ENCODE measurements at regions not wholly inside any gene's neighbourhood (a gene's known extent, or its start where the extent isn't known, plus 50 kb on each side); places are given as distances from the start of the nearest gene placed in this dataset.
"Not testable (repeated sequence)": the region's sequence is repeated elsewhere in the genome, so short reads cannot be mapped to it uniquely, and the experiment has no call there.

DNA sequence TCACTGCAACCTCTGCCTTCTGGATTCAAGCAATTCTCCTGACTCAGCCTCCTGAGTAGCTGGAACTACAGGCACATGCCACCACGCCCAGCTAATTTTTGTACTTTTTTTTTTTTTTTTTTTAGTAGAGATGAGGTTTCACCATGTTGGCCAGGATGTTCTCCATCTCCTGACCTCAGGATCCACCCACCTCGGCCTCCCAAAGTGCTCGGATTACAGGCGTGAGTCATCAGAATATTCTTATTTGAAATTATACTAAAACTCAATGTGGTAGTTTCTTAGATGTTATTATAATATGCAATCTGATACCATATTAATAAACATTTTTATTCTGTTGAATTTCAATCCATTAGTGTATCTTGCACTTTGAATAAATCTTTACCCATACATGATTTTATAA lies 322.2 kb downstream of the FLRT2 start:
- DNase-seq (ENCODE audit: low spot score) = not testable (repeated sequence)

DNA sequence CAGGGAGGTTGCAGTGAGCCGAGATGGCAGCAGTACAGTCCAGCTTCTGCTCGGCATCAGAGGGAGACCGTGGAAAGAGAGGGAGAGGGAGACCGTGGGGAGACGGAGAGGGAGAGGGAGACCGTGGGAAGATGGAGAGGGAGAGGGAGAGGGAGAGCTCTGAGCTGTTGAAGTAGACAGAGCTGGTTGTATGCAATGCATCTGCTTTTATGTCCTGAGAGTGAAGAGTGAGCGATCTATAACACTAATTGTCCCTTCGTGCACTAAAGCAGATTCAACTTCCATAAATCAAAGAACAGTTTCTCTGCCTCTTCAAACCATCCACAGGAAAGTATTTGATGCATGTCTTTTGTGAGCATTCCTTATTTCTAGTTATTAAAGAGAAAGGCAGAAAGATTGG lies 300.6 kb downstream of the FLRT2 start:
- DNase-seq (ENCODE audit: low spot score) = not testable (repeated sequence)

DNA sequence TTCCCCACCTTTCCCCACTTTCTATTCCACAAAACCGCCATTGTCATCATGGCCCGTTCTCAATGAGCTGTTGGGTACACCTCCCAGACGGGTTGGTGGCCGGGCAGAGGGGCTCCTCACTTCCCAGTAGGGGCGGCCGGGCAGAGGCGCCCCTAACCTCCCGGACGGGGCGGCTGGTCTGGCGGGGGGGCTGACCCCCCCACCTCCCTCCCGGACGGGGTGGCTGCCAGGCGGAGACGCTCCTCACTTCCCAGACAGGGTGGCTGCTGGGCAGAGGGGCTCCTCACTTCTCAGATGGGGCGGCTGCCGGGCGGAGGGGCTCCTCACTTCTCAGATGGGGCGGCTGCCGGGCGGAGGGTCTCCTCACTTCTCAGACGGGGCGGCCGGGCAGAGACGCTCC lies 299.7 kb downstream of the FLRT2 start:
- DNase-seq (ENCODE audit: low spot score) = not testable (repeated sequence)

DNA sequence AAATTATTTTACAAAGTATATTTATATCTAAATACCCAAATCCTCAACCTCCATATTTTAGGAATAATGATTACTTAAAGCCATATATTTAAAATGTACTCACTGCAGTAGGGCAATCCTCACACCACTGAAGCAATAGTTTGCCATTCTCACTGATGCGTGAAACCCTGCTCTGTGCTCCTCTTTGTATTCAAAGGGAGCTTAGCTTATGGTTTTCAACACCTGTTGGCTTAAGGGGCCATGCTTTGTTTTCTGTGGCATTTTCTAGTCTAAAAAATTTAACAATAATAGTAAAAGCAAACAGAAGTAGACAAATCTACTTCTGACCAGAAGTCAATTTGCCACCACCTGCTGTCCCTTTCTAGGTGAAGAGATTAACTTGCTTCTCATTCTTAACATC lies 294.6 kb downstream of the FLRT2 start:
- no peak for DNase-seq (ENCODE audit: low spot score)

DNA sequence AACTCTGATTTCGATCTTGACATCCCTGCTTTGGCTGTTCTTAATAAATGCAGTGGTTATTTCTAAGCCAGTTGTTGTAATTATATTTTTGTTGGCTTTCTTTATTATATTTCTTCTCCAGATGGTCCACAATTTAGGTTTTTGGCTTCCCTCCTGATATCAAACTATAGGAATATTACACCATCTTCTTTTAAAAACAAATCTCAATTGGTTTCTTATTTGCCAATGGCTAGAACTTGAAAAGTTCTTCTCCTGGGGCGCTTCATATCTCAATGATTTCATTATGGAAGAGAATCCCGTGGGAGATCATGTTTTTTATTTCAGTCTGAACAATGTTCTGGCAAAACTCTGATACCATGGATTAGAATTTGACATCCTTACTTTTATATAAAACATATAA lies 292.3 kb downstream of the FLRT2 start:
- DNase-seq (ENCODE audit: low spot score) = no peak

DNA sequence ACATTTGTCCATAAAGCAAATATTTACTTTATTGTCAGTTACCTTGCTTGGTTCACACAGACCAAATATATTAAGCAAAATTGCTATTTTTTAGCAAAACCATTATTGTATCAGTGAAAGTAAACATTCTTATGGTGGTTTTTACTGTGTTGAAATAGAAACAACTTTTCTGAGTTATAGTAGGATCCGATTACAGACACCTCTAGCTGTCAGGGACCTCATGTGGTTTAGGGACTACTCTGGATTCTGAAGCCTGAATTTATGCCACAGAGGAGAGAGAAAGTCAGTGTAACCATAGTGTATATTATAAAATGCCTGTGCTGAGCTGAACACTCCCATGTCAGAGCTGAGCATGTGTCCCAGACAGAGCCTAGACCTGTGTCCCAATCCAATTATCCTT lies 287.5 kb downstream of the FLRT2 start:
- DNase-seq (ENCODE audit: low spot score) = no peak

DNA sequence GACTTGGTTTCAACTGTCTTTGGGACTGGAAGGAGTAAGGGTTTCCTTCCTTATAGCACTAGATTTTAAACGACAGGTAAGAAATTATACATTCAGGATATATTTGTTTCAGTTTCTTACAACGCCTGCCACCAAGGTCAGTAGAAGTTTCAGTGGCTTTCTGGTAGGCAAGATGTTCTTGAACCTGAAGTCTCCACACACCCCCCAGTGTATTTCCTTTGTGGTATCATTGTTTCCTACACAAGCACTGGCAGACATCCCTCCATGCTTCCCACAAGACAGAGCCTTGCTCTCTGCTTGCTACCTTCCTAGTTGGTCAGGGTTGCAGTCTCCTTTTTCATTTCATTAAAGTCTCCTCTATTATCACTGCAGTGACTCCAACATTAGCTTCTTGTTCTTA lies 283.1 kb downstream of the FLRT2 start:
- no peak for DNase-seq (ENCODE audit: low spot score)

DNA sequence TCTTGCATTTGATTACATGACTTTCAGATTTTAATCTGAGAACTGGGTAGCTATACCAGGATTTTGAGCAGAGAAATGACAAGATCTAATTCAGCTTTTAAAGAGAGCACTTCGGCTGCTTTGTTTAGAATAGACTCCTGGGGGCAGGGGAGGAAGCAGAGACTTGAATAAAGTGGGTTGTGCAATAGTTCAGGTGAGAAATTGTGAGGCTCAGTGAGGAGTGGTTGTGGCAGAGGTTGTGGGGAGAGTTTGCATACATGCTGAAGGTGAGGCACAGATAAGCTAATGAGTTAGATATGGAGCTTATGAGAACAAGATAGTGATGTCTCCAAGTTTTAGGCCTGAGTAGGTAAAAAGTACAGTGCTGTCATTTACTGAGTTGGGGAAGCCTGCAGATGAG lies 281.4 kb downstream of the FLRT2 start:
- DNase-seq (ENCODE audit: low spot score) = no peak

DNA sequence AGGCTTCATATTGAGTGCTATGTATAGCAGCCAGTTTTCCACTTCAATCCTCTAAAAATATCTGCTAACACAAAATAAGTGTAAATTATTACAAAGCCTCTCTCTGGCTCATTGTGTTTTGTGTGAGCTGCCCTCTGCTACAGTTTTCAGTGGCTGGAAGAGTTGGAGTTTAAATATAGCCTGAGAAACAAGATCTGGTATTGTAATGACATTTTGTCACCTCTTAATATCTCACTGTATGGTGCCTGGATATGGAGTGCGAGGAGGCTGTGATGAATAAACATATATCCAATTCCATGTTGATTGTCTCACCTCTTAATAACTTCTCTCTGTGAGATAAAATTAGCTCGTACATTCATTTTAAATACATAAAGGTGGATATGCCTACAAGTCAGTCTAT lies 269.7 kb downstream of the FLRT2 start:
- DNase-seq (ENCODE audit: low spot score) = no peak

DNA sequence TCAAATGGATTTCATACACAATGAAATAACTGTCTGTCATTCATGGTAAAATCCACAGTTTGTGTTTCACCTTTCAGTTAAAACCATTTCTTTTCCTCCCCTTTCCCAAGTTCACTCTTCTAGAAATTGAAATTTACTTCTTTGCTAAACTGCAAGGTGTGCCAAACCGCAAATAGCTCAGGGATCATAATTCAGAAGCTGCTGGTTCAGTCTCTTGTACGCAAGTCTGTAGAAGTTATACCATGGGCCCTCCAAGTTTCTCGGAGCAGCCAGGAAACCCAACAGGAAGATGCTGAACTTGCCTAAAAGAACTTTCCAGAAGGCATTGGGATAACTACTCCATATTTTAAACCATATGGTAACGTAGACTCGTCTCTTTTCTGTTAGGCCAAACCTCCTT lies 268.9 kb downstream of the FLRT2 start:
- no peak for DNase-seq (ENCODE audit: low spot score)

DNA sequence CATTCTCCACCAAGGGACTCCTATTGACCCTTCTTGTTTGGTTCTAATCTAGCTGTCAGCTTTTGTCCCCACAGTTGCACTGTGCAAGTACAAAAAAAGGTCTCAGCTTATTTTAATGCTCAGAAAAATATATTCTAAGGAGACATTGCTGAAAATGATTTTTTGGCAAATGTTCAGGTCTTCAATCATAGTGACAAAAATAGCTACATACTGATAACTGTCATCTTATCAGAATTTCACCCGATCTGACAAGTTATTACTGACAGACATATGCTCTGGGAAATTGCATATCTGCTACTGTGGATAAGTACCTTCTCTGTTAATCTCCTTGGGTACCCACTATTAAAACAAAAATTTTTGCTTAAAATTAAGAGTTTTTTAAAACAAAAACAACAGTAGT lies 263.6 kb downstream of the FLRT2 start:
- DNase-seq (ENCODE audit: low spot score) = no peak

DNA sequence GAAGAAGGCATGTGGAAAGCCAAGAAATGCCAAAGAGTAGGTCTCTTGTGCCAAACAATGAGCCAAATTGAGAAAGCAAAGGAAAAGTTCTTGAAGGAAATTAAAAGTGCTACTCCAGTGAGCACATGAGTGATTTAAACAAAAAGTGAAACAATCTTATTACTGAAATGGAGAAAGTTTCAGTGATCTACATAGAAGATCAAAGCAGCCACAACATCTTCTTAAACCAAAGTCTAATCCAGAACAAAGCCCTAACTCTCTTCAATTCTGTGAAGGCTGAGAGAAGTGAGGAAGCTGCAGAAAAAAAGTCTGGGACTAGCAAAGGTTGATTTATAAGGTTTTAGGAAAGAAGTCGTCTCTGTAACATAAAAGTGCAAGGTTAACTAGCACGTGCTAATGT lies 259.6 kb downstream of the FLRT2 start:
- DNase-seq (ENCODE audit: low spot score) = no peak

DNA sequence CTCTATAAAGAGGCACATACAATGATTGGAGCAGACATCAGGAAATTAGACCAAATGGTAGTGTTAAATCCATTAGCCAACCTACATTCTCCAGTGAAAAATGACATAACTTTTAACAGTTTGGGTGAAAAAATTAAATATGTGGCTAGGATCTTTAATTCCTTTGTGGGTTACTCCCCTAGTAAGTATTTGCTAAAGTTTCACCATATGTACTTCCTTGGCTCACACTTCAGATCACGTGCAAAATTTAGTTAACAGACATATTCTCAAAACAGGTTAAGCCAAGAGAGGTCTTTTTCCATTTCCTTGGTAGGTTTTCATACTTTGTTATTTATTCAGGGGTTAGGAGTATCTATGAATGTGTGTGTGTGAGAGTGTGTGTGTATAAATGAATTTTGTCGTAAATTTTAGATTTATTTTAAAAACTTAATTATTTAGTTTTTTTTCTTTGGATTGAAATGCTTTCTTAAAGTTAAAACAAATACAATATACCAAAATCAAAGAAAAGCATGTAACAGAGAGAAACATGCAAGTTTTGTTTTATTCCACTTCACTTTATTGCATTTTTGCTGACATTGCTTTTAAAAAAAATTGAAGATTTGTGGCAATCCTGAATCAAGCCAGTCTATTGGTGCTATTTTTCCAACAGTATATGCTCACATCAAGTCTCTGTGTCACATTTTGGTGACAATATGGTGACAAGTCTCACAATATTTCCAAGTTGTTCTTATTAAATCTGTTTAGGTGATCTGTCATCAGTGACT lies 258.7 kb downstream of the FLRT2 start:
- no peak for DNase-seq (ENCODE audit: low spot score)

DNA sequence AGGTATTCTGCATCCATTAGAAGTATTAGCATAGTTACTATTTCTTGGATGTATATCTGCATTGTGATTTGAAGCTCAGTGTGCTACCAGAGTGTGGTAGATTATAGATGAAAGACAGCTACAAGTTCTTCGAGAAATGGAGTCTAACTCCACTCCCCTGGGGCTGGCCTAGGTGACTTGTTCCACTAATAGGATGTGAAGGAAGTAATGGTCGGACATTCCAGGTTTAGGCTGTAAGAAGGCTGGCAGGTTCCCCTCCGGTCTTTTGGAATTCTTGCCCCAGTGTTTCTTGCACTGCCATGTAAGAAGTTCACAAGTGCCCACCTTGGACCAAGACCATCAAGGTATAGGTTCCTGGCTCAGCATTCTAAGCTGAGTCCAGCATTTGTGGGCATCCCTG lies 236.4 kb downstream of the FLRT2 start:
- DNase-seq (ENCODE audit: low spot score) = no peak

DNA sequence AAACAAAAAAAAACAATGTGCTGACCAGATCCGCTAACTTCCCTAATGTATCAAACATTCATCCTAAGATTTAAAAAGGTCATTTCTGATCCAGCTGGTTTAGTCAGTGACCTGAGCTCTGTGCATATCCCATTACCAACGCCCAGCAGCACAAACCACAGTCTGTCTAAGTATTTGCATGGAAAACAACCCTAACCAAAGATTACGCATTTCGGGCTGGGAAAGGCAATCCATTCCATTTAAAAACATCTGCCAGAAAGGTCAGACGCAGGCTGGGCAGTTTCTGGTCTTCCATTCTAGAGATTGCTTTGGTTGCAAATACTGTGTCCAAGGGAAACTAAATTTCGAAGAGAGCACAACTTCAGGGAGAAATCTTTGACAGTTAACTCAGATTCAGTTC lies 234.9 kb downstream of the FLRT2 start:
- DNase-seq (ENCODE audit: low spot score) = no peak

DNA sequence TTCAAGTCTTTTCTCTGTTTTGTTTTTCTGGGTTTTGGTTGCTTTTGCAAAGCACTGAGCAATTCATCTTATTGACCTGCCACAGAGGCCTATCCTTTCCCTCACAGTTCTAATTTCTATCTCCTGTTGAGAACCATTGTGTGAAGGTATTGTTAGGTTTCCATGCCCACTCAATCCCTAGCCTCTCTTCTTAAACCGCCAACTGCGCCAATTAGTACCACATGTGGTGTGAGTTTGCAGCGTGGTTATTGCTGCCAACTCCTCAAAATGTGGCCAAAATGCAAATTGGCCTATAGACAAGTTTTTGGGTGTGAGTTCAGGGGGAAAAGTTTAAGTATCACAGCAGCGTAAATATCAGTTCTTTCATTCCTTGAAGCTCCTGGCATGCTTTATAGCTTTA lies 232.6 kb downstream of the FLRT2 start:
- DNase-seq (ENCODE audit: low spot score) = no peak

DNA sequence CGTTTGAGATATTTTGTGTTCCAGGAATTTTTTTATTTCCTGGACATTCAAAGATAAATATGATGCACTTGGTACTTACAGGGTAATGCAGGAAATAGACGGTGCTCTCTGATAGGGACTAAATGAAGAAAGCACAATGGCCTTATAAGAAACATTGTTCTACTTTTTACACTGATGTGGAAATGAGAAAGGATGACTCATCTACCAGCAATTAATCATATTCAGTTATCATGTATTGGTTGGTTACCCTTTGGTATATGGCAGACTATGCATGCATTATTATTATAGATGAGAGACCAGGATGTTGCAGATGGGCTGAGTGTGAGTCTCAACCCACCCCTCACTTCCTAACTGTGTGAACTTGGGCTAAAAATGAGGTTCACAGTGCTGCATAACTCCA lies 222.2 kb downstream of the FLRT2 start:
- no peak for DNase-seq (ENCODE audit: low spot score)

DNA sequence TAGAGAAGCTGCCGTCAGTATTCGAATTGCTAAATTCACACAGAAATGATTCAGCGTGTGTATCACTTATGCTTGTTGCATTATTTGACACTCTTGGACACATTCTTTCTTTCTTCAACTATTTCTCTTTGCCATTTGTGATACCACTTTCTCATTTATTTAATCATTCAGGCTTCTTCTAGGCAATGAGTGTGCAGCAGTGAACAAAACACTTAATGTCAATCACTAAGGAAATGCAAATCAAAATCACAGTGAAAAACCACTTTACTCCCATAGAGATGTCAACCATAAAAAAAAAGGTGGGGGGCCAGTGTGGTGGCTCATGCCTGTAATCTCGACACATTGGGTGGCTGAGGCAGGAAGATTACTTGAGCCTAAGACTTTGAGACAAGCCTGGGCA lies 214.6 kb downstream of the FLRT2 start:
- DNase-seq (ENCODE audit: low spot score) = no peak

DNA sequence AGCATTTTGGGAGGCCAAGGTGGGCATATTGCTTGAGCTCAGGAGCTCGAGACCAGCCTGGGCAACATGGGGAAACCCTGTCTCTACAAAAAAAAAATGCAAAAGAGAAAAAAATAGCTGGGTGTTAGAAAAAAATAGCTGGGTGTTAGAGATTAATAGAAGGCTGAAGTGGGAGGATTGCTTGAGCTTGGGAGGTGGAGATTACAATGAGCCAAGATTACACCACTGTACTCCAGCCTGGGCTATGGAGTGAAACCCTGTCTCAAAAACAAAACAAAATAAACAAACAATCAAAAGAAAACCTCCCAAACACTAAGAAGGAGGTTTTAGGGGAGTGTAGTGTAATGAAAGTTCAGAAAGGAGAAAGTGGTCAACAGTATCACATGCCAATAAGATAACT lies 202.1 kb downstream of the FLRT2 start:
- no peak for DNase-seq (ENCODE audit: low spot score)

DNA sequence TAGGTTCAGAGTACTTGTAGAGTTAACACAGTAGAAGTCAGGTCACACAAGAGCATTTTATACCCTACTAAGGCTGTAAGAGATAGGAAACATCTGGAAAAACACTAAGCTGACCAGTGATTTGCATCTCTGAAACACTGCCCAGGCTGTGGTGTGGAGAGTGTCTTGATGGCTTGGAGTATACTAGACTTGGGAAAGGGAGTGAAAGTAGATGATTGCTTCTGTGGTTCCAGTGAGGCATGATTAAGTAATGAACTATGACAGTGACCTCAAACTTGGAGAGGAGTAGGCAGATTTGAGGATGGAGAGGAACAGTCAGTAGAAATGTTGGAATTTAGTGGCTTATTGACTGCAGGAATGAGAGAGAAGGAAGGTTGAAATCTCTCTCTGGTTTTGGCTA lies 201.2 kb downstream of the FLRT2 start:
- no peak for DNase-seq (ENCODE audit: low spot score)

DNA sequence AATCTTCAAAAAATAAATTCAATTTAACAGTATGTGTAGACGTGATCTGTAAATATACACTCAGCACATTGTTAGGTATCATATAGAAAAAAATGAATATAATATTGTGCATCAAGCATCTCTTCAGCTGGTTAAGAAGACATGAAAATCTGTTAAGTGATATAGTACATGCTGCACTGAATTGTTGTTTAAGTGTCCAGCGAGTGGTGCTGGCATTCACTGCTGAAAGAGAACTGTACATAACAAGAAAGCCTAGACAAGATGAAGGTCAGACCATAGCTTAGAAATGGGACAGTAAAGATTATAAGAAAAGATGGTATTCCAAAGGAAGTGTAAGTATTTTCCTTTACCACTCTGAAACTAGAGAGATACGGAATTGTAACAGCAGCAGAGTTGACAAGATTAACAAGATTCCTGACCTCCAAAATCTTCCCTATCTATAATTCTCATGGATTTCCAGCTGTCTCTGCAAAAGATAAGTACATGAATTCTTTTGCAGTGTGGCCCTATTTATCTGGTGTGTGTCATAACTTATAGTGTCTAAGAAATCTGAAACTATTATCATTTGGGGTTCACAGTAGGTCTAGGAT lies 198.6 kb downstream of the FLRT2 start:
- no peak for DNase-seq (ENCODE audit: low spot score)

DNA sequence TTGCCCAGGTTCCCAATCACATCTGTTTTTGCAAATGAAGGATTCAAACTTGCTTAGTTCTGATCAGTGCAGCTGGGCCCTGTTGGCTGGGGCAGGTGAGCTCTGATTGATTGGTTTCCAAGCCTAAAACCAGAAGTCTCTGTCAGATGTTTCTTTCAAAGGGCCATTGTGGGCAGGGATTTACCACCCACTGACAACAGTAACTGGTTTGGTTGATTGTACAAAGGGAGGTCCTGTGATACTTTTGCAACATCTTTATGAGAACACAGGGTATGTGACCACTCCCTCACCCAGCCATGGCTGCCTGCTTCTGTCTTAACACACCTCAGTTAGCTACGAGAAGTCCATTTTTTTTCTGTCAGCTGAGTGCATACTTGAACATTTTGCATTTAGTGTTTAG lies 184.1 kb downstream of the FLRT2 start:
- no peak for DNase-seq (ENCODE audit: low spot score)

DNA sequence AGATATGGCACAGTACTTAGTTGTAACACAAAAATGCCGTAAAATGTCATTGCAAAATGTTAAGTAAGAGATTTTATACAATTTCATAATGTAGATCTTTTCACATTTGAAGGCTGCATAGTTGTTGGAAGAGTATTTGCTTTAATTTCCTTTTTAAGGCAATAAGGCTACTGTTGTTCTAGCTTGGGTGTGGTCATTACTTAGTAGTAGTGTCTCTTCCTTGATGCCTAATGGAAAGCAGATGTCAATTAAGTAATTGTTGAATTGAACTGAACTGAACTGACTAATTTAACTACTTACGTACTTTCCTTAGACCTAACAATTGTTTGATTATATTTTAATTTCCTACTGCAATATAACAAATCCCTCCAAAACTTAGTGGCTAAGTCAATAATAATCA lies 181.7 kb downstream of the FLRT2 start:
- DNase-seq (ENCODE audit: low spot score) = no peak
